ENCODE measurements at regions not wholly inside any gene's neighbourhood (a gene's known extent, or its start where the extent isn't known, plus 50 kb on each side); places are given as distances from the start of the nearest gene placed in this dataset. TPM values are rescaled to one million over a fixed set of nuclear protein-coding genes. Genes with fewer than 3 reads are reported as not detected.

GRCh38 chr1:34696230-34696629, 58.6 kb upstream of the GJB5 start:
- DNase-seq (ENCODE audit: low read depth): no peak

- DNase-seq (ENCODE audit: low read depth): no peak
Observed at GRCh38 chr1:34696981-34697380, 57.9 kb upstream of the GJB5 start.

GRCh38 chr1:34697818-34698217, 57.0 kb upstream of the GJB5 start:
- DNase-seq (ENCODE audit: low read depth): no peak

- DNase-seq (ENCODE audit: low read depth): no peak
Observed at GRCh38 chr1:34701326-34702060, 53.4 kb upstream of the GJB5 start.

MicroRNAs in the stretch of these regions (microRNA counts, 767-probe panel; counts per million panel counts)
- microRNA hsa-miR-552: not detected

Small RNAs in the stretch of these regions (microRNA-seq; reads per million reads assigned to microRNA genes)
- gene MIR552: not detected
